AG10803 (cell line): ENCODE measurements at regions not wholly inside any gene's neighbourhood (a gene's known extent, or its start where the extent isn't known, plus 50 kb on each side); places are given as distances from the start of the nearest gene placed in this dataset.

Source experiments
- DNase-seq: peaks from one replicate; pipeline ENCODE4 v3.0.0; 2010; ENCODE audit warnings: low read depth
- H3K4me3 ChIP-seq: 2 replicates; pipeline ENCODE4 v1.5.1; 2011; ENCODE audit warnings: mild to moderate bottlenecking, low read length, control low read depth
- TF ChIP-seq, protein P1 (sequence below): conservative IDR thresholded peaks from 2 replicates; pipeline ENCODE4 v1.5.1; 2011; ENCODE audit warnings: mild to moderate bottlenecking, low read length, control low read depth, inconsistent platforms

DNA sequence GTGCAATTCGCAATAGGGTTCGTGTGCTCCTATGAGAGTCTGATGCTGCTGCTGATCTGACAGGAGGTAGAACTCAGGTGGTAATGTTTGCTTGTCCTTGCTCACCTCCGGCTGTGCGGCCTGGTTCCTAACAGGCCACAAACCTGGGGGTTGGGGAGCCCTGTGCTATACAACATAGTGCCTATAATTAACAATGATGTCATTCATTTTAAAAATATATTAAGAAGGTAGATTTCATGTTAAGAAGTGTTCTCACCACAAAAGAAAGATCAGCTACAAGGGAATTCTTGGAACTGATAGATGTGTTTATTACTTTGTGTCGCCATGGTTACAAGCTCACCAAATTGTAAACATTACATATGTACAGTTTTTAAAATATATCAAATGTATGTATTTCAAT, 200.5 kb downstream of the GRB14 start:
- TF ChIP-seq, protein P1, sequence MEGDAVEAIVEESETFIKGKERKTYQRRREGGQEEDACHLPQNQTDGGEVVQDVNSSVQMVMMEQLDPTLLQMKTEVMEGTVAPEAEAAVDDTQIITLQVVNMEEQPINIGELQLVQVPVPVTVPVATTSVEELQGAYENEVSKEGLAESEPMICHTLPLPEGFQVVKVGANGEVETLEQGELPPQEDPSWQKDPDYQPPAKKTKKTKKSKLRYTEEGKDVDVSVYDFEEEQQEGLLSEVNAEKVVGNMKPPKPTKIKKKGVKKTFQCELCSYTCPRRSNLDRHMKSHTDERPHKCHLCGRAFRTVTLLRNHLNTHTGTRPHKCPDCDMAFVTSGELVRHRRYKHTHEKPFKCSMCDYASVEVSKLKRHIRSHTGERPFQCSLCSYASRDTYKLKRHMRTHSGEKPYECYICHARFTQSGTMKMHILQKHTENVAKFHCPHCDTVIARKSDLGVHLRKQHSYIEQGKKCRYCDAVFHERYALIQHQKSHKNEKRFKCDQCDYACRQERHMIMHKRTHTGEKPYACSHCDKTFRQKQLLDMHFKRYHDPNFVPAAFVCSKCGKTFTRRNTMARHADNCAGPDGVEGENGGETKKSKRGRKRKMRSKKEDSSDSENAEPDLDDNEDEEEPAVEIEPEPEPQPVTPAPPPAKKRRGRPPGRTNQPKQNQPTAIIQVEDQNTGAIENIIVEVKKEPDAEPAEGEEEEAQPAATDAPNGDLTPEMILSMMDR: no peak
- H3K4me3 ChIP-seq: no peak overlapping the region
- DNase-seq: no peak

DNA sequence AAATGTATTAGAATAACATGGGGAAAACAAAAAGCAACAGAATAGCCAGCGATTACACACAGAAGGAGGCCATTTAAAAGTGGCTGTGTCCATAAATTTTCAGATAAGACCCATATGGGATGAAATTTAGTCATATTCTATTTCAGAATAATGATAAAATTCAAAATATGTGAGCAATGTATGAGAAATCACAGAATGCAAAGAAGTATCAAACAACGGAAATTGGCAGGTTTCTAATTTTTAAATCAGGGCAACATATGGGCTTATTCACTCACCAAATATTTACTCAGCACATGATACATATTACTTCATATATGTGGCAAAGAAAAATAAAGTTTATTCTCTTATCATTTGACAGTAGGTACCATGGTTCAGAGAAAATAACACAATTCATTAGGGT, 208.5 kb downstream of the GRB14 start:
- TF ChIP-seq, protein P1: no peak
- peak; percentile 8 for DNase-seq
- H3K4me3 ChIP-seq: no peak overlapping the region

DNA sequence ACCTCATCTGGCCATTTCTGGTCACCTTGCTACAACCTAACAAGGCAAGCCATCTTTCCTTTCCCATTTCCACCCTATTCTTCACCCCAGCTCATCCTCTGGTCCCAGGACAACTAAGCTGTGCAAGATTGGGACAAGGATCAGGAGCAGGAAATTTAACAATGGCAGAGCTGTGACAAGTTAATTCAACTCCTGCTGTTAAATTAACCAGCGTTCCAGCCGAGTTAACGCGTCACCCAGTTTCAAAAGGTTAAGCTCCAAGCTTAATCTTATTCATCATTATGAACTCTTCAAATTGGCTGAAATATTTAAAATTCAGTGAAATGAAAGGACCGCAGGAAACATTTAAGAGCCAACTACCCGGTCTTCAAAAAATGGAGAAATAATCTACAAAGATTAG, 231.9 kb downstream of the GRB14 start:
- DNase-seq: no peak
- H3K4me3 ChIP-seq: no peak overlapping the region
- TF ChIP-seq, protein P1: no peak

DNA sequence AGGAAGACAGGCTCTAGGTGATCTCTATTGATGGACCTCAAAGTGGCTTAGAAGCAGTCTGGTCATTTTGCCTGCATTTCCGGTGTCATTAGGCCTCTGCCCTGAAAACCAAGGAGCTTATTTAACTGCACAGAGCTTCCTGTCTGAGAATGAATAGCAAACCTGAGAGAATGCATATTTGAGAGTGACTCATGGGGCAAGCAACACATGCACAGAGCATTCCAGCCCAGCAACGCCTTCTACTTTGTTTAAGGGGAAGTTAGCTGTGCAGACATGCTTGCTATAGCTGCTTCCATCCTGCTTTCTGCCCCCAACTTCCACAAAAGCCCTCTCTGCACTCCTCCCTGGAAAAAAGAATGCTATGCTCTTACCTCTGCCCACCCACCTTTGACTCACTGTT, 232.8 kb downstream of the GRB14 start:
- peak; percentile 76 for DNase-seq
- TF ChIP-seq, protein P1: no peak

DNA sequence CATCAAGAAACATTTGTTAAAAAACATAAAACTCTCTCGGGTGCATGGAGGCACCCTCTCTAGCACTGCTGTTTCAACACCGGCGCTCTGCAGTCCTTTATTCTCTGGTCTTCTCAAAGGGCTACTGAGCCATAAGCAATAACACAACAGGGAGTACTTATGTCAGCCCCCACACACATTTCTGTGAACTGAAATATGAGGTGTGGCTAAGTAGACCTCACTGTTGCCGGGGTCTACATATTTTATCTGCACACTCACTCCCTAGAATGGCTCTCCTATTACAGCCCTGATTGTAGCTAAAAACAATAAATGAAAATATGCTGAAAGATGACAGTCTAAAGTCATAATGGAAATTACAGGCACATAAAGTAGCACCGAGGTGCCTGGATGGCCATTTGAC, 235.1 kb downstream of the GRB14 start:
- no peak overlapping the region for H3K4me3 ChIP-seq
- TF ChIP-seq, protein P1: no peak
- peak; percentile 1 for DNase-seq

More for the DNA sequence above, 232.8 kb downstream of the GRB14 start:
- H3K4me3 ChIP-seq: no peak overlapping the region

DNA sequence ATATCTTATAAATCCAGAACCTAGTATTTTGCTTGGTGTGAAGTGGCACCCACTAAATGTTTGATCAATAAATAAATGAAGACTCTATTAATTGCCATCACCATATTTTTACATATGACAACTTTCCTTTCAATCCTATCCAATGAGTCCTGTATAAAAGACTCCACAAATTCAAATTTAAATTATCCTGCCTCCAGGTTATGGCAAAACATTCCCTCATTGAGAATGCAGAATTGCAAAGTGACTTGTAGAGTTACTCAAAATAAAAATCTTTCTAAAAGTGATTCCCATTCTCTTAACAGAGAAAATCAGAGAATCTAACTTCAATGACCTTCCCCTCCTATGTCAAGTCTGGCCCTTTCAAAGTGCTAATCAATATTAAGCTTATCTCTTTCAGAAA, 236.8 kb downstream of the GRB14 start:
- DNase-seq: no peak
- TF ChIP-seq, protein P1: no peak
- H3K4me3 ChIP-seq: no peak overlapping the region

DNA sequence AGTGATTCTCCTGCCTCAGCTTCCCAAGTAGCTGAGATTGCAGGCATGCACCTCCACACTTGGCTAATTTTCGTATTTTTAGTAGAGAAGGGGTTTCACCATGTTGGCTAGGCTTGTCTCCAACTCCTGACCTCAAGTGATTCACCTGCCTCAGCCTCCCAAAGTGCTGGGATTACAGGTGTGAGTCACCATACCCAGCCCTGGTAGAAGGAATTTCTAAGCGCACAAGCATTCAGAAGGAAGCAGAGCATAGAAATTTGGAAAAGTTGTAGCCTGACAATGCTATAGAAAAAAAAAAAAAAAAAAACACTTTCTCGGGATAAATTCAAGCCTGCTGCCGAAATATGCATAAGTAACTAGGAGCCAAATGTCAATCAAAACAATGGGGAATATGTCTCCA, 249.4 kb downstream of the GRB14 start:
- DNase-seq: no peak
- H3K4me3 ChIP-seq: no peak overlapping the region
- TF ChIP-seq, protein P1: no peak
